Activated T-cell treated with anti-CD3 and anti-CD28 coated beads for 1 hour (primary cell): ENCODE measurements at regions not wholly inside any gene's neighbourhood (a gene's known extent, or its start where the extent isn't known, plus 50 kb on each side); places are given as distances from the start of the nearest gene placed in this dataset.
"Not testable (repeated sequence)": the region's sequence is repeated elsewhere in the genome, so short reads cannot be mapped to it uniquely, and the experiment has no call there.

Experiments used
- DNase-seq: peaks from one replicate; pipeline ENCODE4 v3.0.0-alpha.2; 2020; ENCODE audit warnings: low read depth

- DNase-seq, result no peak
Observed at GRCh38 chr2:42974169-42974720, 181.9 kb upstream of the HAAO start.

- DNase-seq, result no peak
Observed at GRCh38 chr2:42973726-42974125, 181.3 kb upstream of the HAAO start.

- DNase-seq, result not testable (repeated sequence)
Observed at GRCh38 chr2:42972933-42973516, 180.6 kb upstream of the HAAO start.

GRCh38 chr2:42971947-42972736 is 179.8 kb upstream of the HAAO start:
- no peak for DNase-seq

GRCh38 chr2:42971381-42971780 is 179.0 kb upstream of the HAAO start:
- no peak for DNase-seq

GRCh38 chr2:42970151-42970550 is 177.8 kb upstream of the HAAO start:
- no peak for DNase-seq

- DNase-seq, result no peak
Observed at GRCh38 chr2:42969231-42970150, 177.1 kb upstream of the HAAO start.

GRCh38 chr2:42967959-42968674 is 175.7 kb upstream of the HAAO start:
- no peak for DNase-seq

GRCh38 chr2:42965910-42966309 is 173.5 kb upstream of the HAAO start:
- no peak for DNase-seq

- DNase-seq, result no peak
Observed at GRCh38 chr2:42965196-42965595, 172.8 kb upstream of the HAAO start.

- DNase-seq, result no peak
Observed at GRCh38 chr2:42964439-42965083, 172.2 kb upstream of the HAAO start.

- no peak for DNase-seq
Observed at GRCh38 chr2:42963452-42964068, 171.2 kb upstream of the HAAO start.

- no peak for DNase-seq
Observed at GRCh38 chr2:42962508-42962953, 170.1 kb upstream of the HAAO start.

GRCh38 chr2:42961961-42962360 is 169.6 kb upstream of the HAAO start:
- DNase-seq, result no peak

GRCh38 chr2:42961385-42961811 is 169.0 kb upstream of the HAAO start:
- DNase-seq, result no peak

GRCh38 chr2:42960842-42961180 is 168.4 kb upstream of the HAAO start:
- DNase-seq, result no peak

GRCh38 chr2:42960002-42960841 is 167.8 kb upstream of the HAAO start:
- DNase-seq, result no peak

GRCh38 chr2:42959234-42960001 is 167.0 kb upstream of the HAAO start:
- DNase-seq, result no peak

GRCh38 chr2:42958741-42959233 is 166.4 kb upstream of the HAAO start:
- DNase-seq, result no peak
